GM06990 (cell line): ENCODE measurements at regions not wholly inside any gene's neighbourhood (a gene's known extent, or its start where the extent isn't known, plus 50 kb on each side); places are given as distances from the start of the nearest gene placed in this dataset.

ENCODE experiments used
- DNase-seq: peaks from one replicate; pipeline ENCODE4 v3.0.0-alpha.2; 2011; ENCODE audit not compliant: insufficient read length; ENCODE audit errors: extremely low read depth
- H3K27me3 ChIP-seq: replicated peaks from 2 replicates; pipeline ENCODE4 v1.6.0; 2011; ENCODE audit warnings: low read length; ENCODE audit not compliant: control insufficient read depth, insufficient read depth
- H3K36me3 ChIP-seq: 2 replicates; pipeline ENCODE4 v1.5.1; 2011; ENCODE audit warnings: low read length; ENCODE audit not compliant: control insufficient read depth, insufficient read depth
- H3K4me3 ChIP-seq: replicated peaks from 2 replicates; pipeline ENCODE4 v1.5.1; 2011; ENCODE audit warnings: low read depth, mild to moderate bottlenecking, control low read depth, low read length
- TF ChIP-seq, protein P1 (sequence below): IDR thresholded peaks from 2 replicates; pipeline ENCODE4 v1.5.1; 2011; ENCODE audit warnings: low read length, control low read depth, mild to moderate bottlenecking, inconsistent platforms; ENCODE audit not compliant: insufficient read depth, poor library complexity, severe bottlenecking

GRCh38 chr15:95930659-95931375 lies 399.7 kb upstream of the NR2F2 start:
- no peak overlapping the region for H3K4me3 ChIP-seq
- TF ChIP-seq, protein P1, sequence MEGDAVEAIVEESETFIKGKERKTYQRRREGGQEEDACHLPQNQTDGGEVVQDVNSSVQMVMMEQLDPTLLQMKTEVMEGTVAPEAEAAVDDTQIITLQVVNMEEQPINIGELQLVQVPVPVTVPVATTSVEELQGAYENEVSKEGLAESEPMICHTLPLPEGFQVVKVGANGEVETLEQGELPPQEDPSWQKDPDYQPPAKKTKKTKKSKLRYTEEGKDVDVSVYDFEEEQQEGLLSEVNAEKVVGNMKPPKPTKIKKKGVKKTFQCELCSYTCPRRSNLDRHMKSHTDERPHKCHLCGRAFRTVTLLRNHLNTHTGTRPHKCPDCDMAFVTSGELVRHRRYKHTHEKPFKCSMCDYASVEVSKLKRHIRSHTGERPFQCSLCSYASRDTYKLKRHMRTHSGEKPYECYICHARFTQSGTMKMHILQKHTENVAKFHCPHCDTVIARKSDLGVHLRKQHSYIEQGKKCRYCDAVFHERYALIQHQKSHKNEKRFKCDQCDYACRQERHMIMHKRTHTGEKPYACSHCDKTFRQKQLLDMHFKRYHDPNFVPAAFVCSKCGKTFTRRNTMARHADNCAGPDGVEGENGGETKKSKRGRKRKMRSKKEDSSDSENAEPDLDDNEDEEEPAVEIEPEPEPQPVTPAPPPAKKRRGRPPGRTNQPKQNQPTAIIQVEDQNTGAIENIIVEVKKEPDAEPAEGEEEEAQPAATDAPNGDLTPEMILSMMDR = no peak
- DNase-seq = no peak
- no peaks in the 10 kb centered on the region for H3K36me3 ChIP-seq
- no peaks in the 10 kb centered on the region for H3K27me3 ChIP-seq

GRCh38 chr15:95931619-95932018 lies 398.9 kb upstream of the NR2F2 start:
- no peak for DNase-seq
- Histone ChIP-seq H3K4me3 (no peak overlapping the region), H3K27me3 (no peaks in the 10 kb centered on the region), H3K36me3 (no peaks in the 10 kb centered on the region)
- TF ChIP-seq, protein P1 = no peak

DNA sequence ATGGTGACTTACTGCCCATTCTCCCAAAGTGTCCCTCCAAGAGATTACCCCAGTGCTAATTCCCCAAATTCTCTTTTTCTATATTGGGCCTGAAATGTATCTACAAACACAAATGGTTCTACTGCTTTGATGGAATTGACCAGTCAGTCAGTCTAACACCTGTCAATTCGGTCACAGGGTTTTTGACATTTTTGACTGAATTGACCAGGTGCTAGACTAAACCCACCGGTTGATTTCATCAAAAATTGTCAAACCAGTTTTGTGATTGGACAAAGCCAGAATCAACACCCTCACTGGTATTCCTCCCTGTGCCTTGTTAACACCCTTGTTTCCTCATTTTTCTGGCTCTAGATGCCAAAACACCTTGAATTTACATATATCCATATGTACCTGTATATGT lies 398.4 kb upstream of the NR2F2 start:
- TF ChIP-seq, protein P1 = no peak
- H3K27me3 ChIP-seq = no peaks in the 10 kb centered on the region
- H3K36me3 ChIP-seq = no peaks in the 10 kb centered on the region
- DNase-seq = no peak
- H3K4me3 ChIP-seq = no peak overlapping the region

DNA sequence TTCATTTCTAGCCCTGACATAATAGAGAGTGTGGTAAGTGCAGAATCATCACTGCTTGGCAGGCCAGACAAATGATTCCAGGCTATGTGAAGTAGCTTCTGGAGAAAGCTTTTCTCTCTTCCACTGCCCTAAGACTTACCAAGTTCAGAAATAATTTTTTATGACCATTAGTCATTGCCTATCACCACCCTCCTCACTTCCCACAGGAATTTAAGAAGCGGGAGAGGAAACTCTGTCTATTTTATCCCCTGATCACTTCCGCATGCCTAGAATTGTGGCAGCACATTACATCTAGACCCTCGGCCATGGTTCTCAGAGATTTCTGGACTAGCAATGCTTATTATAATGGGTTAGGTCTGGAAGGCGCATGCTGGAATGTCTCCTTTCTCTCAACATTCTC lies 397.8 kb upstream of the NR2F2 start:
- Histone ChIP-seq H3K27me3 (no peaks in the 10 kb centered on the region), H3K4me3 (no peak overlapping the region), H3K36me3 (no peaks in the 10 kb centered on the region)
- TF ChIP-seq, protein P1 = no peak
- DNase-seq = no peak

GRCh38 chr15:95935852-95936251 lies 394.6 kb upstream of the NR2F2 start:
- no peak overlapping the region for H3K4me3 ChIP-seq
- DNase-seq = no peak
- TF ChIP-seq, protein P1 = no peak

DNA sequence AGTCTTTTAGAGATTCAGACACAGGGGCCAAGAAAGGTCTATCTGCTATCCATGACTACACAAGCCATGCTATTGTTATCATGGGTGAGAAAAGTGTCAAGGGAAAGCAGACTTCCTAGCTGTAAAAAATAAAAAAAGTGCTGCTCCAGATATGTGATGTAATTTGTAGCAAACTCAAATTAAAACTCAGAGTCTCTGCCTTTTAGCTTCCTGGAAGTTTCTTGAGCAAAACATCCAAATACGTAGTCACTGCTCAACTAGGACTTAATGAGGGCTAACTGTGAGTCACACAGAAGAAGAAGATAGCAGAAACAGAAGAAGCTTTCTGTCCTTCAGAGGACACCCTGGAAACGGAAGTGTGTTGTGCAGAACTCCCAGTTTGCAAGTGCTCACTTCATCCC lies 393.4 kb upstream of the NR2F2 start:
- no peak for DNase-seq
- H3K27me3 ChIP-seq = no peaks in the 10 kb centered on the region
- H3K4me3 ChIP-seq = no peak overlapping the region
- no peaks in the 10 kb centered on the region for H3K36me3 ChIP-seq
- TF ChIP-seq, protein P1 = no peak

More at GRCh38 chr15:95935852-95936251, 394.6 kb upstream of the NR2F2 start:
- H3K27me3 ChIP-seq = no peaks in the 10 kb centered on the region
- no peaks in the 10 kb centered on the region for H3K36me3 ChIP-seq
